HL-60 (cell line): ENCODE measurements at regions not wholly inside any gene's neighbourhood (a gene's known extent, or its start where the extent isn't known, plus 50 kb on each side); places are given as distances from the start of the nearest gene placed in this dataset.

Experiments used
- DNase-seq, 2 experiments: peaks; one replicate each; pipeline ENCODE4 v3.0.0-alpha.2; 2010 to 2020; ENCODE audit warnings: low read depth in 1 of 2, low spot score in 1 of 2
- H3K27ac ChIP-seq: fragments of 250-450 bp; sonication (Bioruptor Pico); replicated peaks from 2 replicates; pipeline ENCODE4 v1.5.1; 2020; ENCODE audit warnings: mild to moderate bottlenecking, moderate library complexity
- H3K27me3 ChIP-seq: fragments of 250-450 bp; sonication (Bioruptor Pico); 2 replicates; pipeline ENCODE4 v1.5.1; 2021; ENCODE audit warnings: mild to moderate bottlenecking, moderate library complexity; ENCODE audit not compliant: insufficient read depth, poor library complexity, severe bottlenecking
- H3K4me3 ChIP-seq: replicated peaks from 2 replicates; pipeline ENCODE4 v1.5.1; 2011; ENCODE audit warnings: mild to moderate bottlenecking, control low read depth, low read length; ENCODE audit not compliant: insufficient read depth
- CTCF ChIP-seq: IDR thresholded peaks from one replicate; pipeline ENCODE4 v1.5.1; 2011; ENCODE audit warnings: low read length, control low read depth, inconsistent platforms; ENCODE audit not compliant: insufficient read depth
- GABPA ChIP-seq: IDR thresholded peaks from 2 replicates; pipeline ENCODE4 v1.6.1; 2012; ENCODE audit warnings: low read depth
- POLR2AphosphoS5 ChIP-seq: IDR thresholded peaks from 2 replicates; pipeline ENCODE4 v1.6.1; 2012; ENCODE audit warnings: low read depth
- SPI1 ChIP-seq: IDR thresholded peaks from 2 replicates; pipeline ENCODE4 v1.6.1; 2012; ENCODE audit warnings: low read depth, mild to moderate bottlenecking, borderline replicate concordance
- TF ChIP-seq, protein P1 (sequence below): IDR thresholded peaks from 2 replicates; pipeline ENCODE4 v1.6.1; 2012; ENCODE audit warnings: low read depth; ENCODE audit not compliant: insufficient replicate concordance

DNA sequence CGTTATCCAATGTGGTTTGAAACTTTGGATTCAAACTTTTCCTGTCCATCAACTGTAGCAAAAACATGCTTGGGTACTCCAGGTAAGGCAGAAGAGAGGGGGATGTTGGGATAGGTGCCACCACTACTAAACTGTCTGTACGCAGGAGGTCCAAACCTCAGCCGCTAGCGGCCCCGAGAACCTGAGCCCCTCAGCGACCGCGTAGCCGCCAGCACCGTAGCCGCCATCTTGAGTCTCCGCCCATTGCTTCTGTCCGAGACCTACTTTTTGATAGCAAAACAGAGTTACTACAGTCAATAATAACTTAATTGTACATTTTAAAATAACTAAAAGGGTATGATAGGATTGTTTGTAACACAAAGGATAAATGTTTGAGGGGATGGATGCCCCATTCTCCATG, 119.9 kb upstream of the GRID2 start:
- Histone ChIP-seq H3K27me3 (no peaks in the 10 kb centered on the region), H3K27ac (no peak overlapping the region), H3K4me3 (no peak overlapping the region)
- DNase-seq, result no peak
- TF ChIP-seq POLR2AphosphoS5, result no peak
- no peak for TF ChIP-seq SPI1
- TF ChIP-seq, protein P1, sequence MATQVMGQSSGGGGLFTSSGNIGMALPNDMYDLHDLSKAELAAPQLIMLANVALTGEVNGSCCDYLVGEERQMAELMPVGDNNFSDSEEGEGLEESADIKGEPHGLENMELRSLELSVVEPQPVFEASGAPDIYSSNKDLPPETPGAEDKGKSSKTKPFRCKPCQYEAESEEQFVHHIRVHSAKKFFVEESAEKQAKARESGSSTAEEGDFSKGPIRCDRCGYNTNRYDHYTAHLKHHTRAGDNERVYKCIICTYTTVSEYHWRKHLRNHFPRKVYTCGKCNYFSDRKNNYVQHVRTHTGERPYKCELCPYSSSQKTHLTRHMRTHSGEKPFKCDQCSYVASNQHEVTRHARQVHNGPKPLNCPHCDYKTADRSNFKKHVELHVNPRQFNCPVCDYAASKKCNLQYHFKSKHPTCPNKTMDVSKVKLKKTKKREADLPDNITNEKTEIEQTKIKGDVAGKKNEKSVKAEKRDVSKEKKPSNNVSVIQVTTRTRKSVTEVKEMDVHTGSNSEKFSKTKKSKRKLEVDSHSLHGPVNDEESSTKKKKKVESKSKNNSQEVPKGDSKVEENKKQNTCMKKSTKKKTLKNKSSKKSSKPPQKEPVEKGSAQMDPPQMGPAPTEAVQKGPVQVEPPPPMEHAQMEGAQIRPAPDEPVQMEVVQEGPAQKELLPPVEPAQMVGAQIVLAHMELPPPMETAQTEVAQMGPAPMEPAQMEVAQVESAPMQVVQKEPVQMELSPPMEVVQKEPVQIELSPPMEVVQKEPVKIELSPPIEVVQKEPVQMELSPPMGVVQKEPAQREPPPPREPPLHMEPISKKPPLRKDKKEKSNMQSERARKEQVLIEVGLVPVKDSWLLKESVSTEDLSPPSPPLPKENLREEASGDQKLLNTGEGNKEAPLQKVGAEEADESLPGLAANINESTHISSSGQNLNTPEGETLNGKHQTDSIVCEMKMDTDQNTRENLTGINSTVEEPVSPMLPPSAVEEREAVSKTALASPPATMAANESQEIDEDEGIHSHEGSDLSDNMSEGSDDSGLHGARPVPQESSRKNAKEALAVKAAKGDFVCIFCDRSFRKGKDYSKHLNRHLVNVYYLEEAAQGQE, result no peak
- TF ChIP-seq GABPA, result no peak
- no peak for TF ChIP-seq CTCF

DNA sequence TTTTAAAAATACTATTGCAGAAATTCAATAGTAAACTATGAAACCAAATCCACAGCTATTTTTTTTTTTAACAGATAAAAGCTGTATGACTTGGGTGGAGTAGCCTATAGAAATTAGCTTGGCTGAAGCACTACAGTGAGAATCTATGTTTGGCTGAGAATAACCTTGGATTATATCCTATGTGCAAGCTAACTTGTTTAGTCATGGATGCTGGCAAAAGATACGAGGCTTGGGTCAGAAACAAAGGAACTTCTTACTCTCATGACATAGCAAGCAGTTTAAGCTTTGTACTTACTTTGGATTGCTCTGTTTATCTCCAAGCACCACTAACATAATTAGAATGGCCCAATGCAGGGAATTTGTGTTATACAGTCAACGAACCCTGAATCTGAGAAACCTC, 119.2 kb upstream of the GRID2 start:
- no peaks in the 10 kb centered on the region for H3K27me3 ChIP-seq
- no peak overlapping the region for H3K4me3 ChIP-seq
- no peak overlapping the region for H3K27ac ChIP-seq
- no peak for DNase-seq
- no peak for TF ChIP-seq POLR2AphosphoS5
- TF ChIP-seq GABPA, result no peak
- TF ChIP-seq SPI1, result no peak
- TF ChIP-seq, protein P1, result no peak
- TF ChIP-seq CTCF, result no peak

DNA sequence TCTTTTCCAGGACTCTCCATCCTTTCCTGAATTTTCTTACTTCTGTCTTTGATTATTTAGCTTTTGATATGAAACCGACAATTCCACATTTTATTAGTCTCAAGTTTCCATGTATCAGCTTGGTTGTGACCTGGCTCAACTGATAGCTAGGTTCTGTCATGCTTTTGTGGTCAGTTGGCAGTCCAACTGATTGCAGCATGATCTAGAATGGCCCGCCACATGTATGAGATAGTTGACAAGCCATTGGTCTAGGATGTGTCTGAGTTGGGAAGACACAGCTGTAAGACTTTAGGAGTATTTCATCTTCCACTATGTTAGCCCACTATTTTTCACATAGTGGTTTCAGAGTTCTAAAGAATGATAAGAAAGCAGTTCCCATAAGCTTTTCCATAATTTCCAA, 117.5 kb upstream of the GRID2 start:
- Histone ChIP-seq H3K4me3 (no peak overlapping the region), H3K27ac (no peak overlapping the region), H3K27me3 (no peaks in the 10 kb centered on the region)
- no peak for DNase-seq
- TF ChIP-seq POLR2AphosphoS5 (no peak), SPI1 (no peak), CTCF (no peak), GABPA (no peak)
- TF ChIP-seq, protein P1, result no peak
